GM18520 (cell line): ENCODE measurements at regions not wholly inside any gene's neighbourhood (a gene's known extent, or its start where the extent isn't known, plus 50 kb on each side); places are given as distances from the start of the nearest gene placed in this dataset.
"Not testable (repeated sequence)": the region's sequence is repeated elsewhere in the genome, so short reads cannot be mapped to it uniquely, and the experiment has no call there.

ENCODE experiments used
- ATAC-seq: cut with Tn5 transposase; IDR thresholded peaks from one replicate; pipeline ENCODE4 v1.9.1; 2021; ENCODE audit not compliant: unreplicated experiment

- ATAC-seq: no peak
Measured at GRCh38 chr11:115632061-115632460, 127.8 kb upstream of the CADM1 start.

DNA sequence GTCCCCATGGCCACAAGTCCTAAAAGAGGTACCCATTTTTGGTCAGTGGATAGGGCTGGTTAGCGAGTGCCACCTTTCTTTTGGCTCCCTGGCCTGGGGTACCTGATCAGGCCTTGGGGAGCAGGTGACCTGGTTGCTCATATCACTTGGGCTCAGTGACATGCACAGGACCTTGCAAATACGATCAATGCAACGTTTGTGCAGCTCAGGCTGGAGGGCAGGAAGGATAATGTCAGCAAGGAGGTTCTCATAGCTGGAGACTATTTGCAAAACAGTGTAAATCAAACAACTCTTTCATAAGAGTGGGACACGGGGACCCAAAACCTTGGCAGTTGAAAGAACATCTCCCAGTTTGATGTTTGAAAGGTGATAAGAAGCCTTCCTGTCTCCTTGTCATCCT, 127.4 kb upstream of the CADM1 start:
- ATAC-seq: no peak

- ATAC-seq: no peak
Measured at GRCh38 chr11:115630214-115630613, 126.0 kb upstream of the CADM1 start.

DNA sequence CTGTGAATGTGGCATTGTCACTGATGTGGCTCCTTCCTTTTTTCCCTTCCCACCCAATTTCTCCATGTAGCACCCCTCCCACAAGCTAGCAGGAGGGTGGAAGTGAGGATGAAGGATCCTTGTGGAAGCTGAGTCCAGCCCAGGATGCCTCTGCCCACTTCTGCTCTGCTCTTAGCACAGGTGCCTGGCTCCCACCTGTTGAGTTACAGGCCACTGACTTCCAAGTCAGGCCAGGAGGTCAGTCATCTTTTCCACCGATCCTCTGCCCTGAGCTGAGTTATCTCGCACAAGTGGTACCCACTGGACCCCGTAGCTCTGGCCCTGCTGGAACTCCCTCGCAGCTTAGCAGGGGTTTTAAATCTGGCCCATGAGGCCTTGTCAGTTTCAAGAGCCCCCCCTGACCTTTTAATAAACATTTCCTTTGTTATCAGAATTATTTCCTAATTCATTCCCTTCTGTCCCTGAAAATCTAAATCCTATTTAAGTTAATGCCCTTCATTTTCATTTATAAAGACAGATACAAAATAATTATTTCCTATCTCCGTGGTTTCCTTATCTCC, 125.3 kb upstream of the CADM1 start:
- no peak for ATAC-seq

- ATAC-seq: no peak
Measured at GRCh38 chr11:115627666-115628460, 123.6 kb upstream of the CADM1 start.

GRCh38 chr11:115627071-115627470, 122.9 kb upstream of the CADM1 start:
- ATAC-seq: no peak

GRCh38 chr11:115626414-115626813, 122.2 kb upstream of the CADM1 start:
- no peak for ATAC-seq

DNA sequence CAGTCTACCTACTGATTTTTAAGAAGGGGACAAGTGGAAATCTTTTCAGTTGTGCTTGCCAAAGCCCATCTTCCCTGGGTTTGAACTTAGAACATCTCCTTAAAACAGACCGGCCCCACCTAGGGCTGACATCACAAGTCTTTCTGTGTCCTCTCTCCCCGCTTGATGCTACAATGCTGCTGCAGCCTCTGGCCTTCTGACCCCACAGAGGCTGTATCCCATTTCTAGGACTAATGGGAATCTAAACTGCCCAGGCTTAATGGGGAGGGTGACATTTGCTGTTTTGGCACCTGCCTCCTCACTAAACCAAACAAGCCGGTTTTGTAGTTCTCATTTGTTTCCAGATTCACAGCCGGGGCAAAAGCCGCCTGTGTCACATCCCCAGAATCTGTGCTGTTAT, 121.3 kb upstream of the CADM1 start:
- ATAC-seq: no peak

DNA sequence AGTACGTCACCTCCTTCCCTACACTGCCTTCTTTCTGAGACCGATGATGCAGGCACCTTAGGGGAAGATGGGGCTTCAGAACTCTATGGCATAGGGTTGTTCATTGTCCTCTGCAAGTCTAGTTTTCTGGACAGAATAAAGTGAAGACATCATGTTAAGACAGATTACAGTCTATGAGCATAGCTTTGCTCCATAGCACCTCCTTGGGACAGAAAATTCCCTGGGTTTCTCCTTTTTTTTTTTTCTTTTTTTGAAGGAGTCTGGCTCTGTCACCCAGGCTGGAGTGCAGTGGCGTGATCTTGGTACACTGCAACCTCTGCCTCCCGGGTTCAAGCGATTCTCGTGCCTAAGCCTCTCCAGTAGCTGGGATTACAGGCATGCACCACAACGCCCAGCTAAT, 119.8 kb upstream of the CADM1 start:
- no peak for ATAC-seq

DNA sequence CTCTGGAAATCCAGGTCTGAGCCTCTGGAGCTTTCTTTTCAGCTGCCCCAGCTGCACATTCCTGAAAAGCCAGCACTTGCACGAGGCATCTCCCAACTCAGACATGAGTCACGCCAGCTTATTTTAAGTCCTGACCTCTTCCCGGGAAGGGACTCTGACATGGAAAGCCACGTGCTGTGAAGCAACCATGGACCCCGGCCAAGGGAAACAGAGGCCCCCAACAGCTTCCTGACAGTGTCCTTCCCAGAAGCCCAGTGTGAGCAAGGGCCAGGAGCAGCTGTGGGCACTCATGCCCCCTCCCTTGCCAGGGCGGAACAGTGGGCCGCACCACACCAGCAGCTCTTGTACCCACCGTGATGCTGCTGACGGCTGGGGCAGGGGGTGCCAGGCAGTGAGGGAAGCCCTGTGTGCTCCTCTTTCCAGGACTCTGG, 118.8 kb upstream of the CADM1 start:
- no peak for ATAC-seq

DNA sequence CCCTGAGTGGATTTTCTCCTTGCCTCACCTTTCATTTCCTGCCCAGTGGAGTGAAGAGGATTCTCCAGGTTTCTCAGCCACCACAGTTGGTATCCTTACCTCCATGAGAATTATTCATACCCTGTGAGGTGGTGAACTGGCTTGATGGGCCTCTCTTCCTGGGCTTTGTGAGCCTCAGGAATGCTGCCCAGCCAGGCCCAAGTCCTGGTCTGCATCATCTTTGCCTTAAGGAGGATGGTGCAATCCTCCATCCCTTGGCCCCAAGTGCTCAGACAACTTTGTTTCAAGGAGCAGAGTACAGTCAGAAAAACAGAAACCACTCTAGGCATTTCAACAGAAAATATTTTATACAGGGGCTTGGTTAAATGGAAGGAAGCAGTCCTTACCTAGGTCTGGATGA, 114.2 kb upstream of the CADM1 start:
- no peak for ATAC-seq

- ATAC-seq: no peak
Measured at GRCh38 chr11:115617767-115618166, 113.6 kb upstream of the CADM1 start.

GRCh38 chr11:115616971-115617370, 112.8 kb upstream of the CADM1 start:
- ATAC-seq: no peak

DNA sequence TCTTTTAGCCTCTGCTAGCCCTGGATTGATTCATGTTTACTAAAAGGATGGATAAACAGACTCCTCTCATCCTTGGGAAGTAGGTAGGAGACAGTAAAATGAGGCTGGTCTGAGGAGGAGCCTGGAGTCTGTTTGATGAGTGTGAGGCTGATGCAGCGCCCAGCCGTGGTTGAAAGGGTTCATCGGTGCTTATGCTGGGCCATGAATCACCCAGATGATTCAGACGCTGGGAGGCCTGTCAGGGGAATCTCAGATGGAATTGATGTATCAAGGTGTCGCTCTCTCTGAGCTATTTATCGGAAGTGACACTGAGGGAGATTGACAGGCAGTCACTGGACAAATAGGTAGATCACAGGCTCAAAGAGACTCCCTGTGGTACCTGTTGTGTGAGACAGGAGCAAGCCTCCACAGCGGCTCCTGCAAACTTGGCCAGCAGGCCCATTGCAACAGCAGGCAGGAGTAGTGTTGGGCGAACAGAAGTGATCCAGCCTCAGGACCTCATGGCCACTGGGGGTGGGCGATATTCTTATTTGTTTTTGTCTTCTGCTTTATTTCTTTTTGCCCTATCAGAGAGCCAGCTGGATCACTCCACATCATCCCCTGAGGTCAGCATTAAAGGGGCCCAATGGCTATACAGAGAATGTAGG, 109.9 kb upstream of the CADM1 start:
- no peak for ATAC-seq

DNA sequence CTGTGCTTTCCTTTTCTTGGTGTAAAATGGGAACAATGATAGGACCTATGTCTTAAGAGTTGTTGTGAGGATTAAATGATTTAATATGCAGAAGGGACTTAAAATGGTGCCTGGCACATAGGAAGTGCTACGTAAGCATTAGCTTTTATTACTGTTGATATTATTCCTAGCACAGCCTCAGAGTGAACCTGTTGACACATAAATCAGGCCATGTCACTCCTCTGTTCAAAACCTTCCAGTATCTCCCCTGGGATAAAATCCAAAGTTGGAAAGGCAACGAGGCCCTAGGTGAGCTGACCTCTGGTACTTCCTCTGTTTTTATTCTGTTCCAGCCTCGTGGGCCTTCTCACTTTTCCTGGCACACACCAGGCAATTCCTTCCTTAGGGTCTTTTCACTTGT, 108.8 kb upstream of the CADM1 start:
- ATAC-seq: no peak

- no peak for ATAC-seq
Measured at GRCh38 chr11:115612046-115612730, 108.0 kb upstream of the CADM1 start.

DNA sequence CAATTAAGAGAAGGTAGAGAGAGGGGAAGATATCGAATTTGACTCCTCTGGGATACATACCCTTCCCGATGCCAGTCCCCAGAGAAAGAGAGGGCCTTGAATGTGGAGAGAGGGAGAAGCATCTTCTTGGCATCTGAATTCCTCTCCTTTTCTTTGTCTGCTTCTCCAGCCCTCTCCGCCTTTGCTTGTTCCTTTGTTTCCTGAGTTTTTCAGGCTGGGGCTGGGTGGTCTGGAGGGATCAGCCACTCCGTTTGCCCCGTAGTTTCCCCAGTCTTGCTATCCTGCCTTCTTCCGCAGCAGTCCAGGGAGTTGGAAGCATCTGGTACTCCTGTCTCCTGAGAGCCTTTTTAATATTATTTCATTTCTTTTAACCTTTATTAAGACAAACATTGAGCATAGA, 107.1 kb upstream of the CADM1 start:
- ATAC-seq: no peak

DNA sequence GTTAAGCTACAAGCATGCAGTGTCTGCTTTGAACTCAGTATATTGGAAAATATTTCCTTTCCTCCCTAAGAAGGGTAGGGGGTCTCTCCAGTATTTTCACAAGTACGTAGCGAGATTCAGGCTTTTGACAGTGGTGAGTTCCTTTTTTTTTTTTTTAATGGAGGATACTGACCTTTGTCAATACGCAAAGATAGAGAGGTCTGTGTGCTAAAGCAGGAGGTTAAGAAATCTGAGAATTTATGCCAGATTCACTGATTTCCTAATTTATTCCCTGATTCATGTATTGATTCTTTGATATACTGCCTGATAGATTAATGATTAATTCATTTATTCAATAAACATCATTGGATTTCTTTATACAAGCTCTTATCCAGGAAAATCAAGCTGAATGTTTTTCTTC, 106.7 kb upstream of the CADM1 start:
- ATAC-seq: no peak

DNA sequence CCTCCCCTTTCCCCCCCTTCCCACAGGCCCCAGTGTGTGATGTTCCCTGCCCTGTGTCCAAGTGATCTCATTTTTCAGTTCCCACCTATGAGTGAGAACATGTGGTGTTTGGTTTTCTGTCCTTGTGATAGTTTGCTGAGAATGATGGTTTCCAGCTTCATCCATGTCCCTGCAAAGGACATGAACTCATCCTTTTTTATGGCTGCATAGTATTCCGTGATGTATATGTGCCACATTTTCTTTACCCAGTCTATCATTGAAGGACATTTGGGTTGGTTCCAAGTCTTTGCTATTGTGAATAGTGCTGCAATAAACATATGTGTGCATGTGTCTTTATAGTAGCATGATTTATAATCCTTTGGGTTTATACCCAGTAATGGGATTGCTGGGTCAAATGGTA, 106.0 kb upstream of the CADM1 start:
- ATAC-seq: not testable (repeated sequence)

DNA sequence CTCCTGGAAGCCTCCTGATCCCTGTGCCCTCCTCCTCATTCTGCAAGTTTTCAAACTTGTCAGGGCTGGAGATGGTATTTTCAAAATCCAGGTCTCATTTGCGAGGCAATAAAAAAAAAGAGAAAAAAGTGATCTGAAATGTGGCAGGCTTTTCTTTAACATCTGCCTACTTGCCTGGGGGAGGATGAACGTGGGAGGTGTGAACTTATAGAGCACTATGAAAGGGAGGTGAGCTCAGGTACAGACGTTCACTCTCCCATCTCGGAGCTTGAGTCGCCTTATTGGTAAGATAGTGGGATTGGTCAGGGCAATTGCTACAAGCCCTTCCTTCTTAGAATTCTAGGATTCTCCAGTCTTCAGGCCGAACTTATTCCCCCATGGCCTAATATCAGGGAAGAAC, 104.8 kb upstream of the CADM1 start:
- ATAC-seq: no peak

- no peak for ATAC-seq
Measured at GRCh38 chr11:115607621-115608221, 103.5 kb upstream of the CADM1 start.
